Lung (tissue), 11 donors: ENCODE measurements at regions not wholly inside any gene's neighbourhood (a gene's known extent, or its start where the extent isn't known, plus 50 kb on each side); places are given as distances from the start of the nearest gene placed in this dataset.

ENCODE experiments used
- ATAC-seq: fragments of 200-7000 bp; cut with Tn5 transposase; one replicate; pipeline ENCODE4 v1.9.1; 2020; ENCODE audit warnings: moderate number of reproducible peaks; ENCODE audit not compliant: insufficient read depth, low FRiP score
- DNase-seq, 3 donors: peaks; one replicate each; pipeline ENCODE4 v3.0.0-alpha.2; 2013 to 2017
- H3K27ac ChIP-seq, 2 donors: one replicate each; pipeline ENCODE4 v1.5.1; 2013; ENCODE audit warnings: mild to moderate bottlenecking in 2 of 2, moderate library complexity in 2 of 2, control low read depth in 1 of 2, inconsistent platforms in 1 of 2, low read depth in 1 of 2, low read length in 1 of 2
- H3K27me3 ChIP-seq, 3 donors: one replicate each; pipeline ENCODE4 v1.5.1; 2013; ENCODE audit warnings: low read length in 2 of 3; ENCODE audit not compliant: control insufficient read depth in 3 of 3, insufficient read depth in 3 of 3
- H3K36me3 ChIP-seq, 4 donors: one replicate each; pipeline ENCODE4 v1.5.1; 2013; ENCODE audit warnings: low read length in 4 of 4, mild to moderate bottlenecking in 1 of 4, moderate library complexity in 1 of 4; ENCODE audit not compliant: control insufficient read depth in 4 of 4, insufficient read depth in 4 of 4
- H3K4me1 ChIP-seq, 5 donors: one replicate each; pipeline ENCODE4 v1.5.1; 2013; ENCODE audit warnings: low read length in 5 of 5, mild to moderate bottlenecking in 2 of 5, moderate library complexity in 1 of 5; ENCODE audit not compliant: control insufficient read depth in 5 of 5, insufficient read depth in 5 of 5
- H3K4me3 ChIP-seq: one replicate; pipeline ENCODE4 v1.5.1; 2013; ENCODE audit warnings: mild to moderate bottlenecking, control low read depth, moderate library complexity
- H3K9ac ChIP-seq, 2 donors: one replicate each; pipeline ENCODE4 v1.5.1; 2013; ENCODE audit warnings: low read length in 2 of 2, control low read depth in 1 of 2; ENCODE audit not compliant: insufficient read depth in 1 of 2
- H3K9me3 ChIP-seq, 4 donors: one replicate each; pipeline ENCODE4 v1.5.1; 2013; ENCODE audit warnings: low read length in 3 of 4, mild to moderate bottlenecking in 1 of 4, moderate library complexity in 1 of 4; ENCODE audit not compliant: control insufficient read depth in 4 of 4, insufficient read depth in 3 of 4
- WGBS, 2 donors: extraction: QIAGEN DNeasy Blood & Tissue Kit; methylation state at CpG; one replicate each; pipeline ENCODE4 v1.1.7; 2013; 5-methylcytosine and 5-hydroxymethylcytosine counted together
- TF ChIP-seq, protein P1 (sequence below): IDR thresholded peaks from 2 replicates; pipeline ENCODE4 v1.5.1; 2012; ENCODE audit warnings: mild to moderate bottlenecking; ENCODE audit errors: control extremely low read depth, extremely low read depth
- donor health status: control.
- donor health status: control.
- donor health status: Bipolar disorder and iron deficiency.
- donor health status: healthy.
- donor health status: DM: yes; HTN: yes; CAD: no.

DNA sequence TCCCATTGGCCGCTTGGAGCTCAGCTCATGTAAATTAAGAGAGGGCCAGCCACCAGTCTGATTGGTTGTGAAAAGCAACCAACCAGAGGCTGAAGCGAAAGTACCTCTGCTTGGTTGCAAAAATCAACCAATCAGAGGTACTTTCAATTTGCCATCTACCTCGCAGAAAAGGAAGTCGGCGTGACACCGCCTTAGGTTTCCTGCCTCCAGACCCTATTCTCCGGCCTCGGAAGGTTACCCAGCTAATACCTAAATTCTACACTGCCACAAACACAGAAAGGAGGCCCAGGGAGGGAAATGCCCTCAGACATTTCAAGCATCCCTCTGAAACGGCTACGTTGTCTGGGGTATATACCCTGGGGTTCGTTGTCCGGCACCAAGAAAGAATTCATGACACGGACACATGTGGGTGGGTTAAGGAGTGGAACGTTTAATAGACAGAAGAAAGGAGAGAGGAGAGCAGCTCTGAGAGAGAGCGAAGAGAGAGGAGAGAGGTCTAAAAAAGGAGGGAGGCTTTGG, 481.3 kb downstream of the TMEM114 start:
- no peak overlapping the region for H3K4me3 ChIP-seq
- no peaks in the 10 kb centered on the region for H3K36me3 ChIP-seq
- ATAC-seq, result no peak
- no peaks in the 10 kb centered on the region for H3K4me1 ChIP-seq
- no peak for DNase-seq
- peaks cover 0 to 9% (median 0%) of the 10 kb centered on the region in 4 donors for H3K9me3 ChIP-seq
- no peak overlapping the region for H3K27ac ChIP-seq
- H3K27me3 ChIP-seq, result no peaks in the 10 kb centered on the region
- H3K9ac ChIP-seq, result no peak overlapping the region
- TF ChIP-seq, protein P1, sequence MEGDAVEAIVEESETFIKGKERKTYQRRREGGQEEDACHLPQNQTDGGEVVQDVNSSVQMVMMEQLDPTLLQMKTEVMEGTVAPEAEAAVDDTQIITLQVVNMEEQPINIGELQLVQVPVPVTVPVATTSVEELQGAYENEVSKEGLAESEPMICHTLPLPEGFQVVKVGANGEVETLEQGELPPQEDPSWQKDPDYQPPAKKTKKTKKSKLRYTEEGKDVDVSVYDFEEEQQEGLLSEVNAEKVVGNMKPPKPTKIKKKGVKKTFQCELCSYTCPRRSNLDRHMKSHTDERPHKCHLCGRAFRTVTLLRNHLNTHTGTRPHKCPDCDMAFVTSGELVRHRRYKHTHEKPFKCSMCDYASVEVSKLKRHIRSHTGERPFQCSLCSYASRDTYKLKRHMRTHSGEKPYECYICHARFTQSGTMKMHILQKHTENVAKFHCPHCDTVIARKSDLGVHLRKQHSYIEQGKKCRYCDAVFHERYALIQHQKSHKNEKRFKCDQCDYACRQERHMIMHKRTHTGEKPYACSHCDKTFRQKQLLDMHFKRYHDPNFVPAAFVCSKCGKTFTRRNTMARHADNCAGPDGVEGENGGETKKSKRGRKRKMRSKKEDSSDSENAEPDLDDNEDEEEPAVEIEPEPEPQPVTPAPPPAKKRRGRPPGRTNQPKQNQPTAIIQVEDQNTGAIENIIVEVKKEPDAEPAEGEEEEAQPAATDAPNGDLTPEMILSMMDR, result no peak
- 93 to 96% methylated on average over 15 of the region's 15 CpGs for WGBS, 2 donors

DNA sequence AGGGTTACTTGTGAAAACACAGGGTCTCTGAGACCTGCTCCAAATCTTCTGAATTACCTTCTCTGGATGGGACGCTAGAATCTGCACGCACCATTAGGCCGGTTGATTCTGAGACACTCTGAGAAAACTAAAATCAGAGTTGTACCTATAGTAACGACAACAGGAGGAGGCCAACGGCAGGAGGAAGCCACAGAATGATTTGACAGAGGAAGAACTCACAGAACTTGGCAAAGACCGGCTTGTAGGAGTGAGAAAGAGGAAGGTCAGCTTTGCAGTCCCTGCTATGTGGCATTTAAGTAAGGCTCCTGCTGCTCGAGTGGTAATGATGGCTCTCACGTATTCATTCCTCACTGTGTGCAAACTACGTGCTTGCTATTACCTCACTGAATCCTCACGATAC, 483.0 kb downstream of the TMEM114 start:
- no peaks in the 10 kb centered on the region for H3K4me1 ChIP-seq
- 41 to 58% methylated on average over 10 of the region's 10 CpGs for WGBS, 2 donors
- H3K9ac ChIP-seq, result no peak overlapping the region
- TF ChIP-seq, protein P1, result no peak
- no peaks in the 10 kb centered on the region for H3K36me3 ChIP-seq
- peaks cover 0 to 7% (median 0%) of the 10 kb centered on the region in 4 donors for H3K9me3 ChIP-seq
- no peak overlapping the region for H3K27ac ChIP-seq
- H3K4me3 ChIP-seq, result no peak overlapping the region
- ATAC-seq (no peak), DNase-seq (no peak)
- no peaks in the 10 kb centered on the region for H3K27me3 ChIP-seq

DNA sequence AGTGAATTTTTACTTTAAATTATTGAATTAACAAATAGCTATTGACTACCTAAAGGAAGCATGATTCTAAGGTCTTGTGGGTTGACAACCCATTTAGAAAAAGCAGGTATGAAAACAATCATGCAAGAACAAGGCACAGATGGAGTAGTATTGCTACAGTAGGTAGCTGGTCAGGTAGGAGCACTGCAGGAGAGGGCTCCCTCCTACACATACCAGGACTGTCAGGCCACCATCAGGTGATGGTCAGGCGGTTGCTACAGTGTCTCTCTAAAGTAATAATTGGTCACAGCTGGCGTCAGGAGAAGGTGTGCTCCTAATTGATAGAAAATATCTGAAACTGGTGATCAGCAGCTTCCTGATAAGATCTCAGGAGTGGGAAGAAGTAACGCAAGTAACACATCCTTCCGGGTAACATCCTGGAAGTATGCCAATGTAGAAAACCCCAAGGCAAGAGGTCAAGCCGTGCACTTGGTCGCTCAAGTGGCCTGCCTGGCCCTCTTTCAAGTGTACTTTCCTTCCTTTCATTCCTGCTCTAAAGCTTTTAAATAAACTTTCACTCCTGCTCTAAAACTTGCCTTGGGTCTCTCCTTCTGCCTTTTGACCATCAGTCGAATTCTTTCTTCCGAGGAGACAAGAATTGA, 486.5 kb downstream of the TMEM114 start:
- Histone ChIP-seq H3K27ac (peak overlapping the region in 1 of 2 donors; percentile 4), H3K9me3 (peaks cover 0 to 3% (median 0%) of the 10 kb centered on the region in 4 donors), H3K4me3 (no peak overlapping the region), H3K27me3 (no peaks in the 10 kb centered on the region), H3K9ac (no peak overlapping the region), H3K4me1 (no peaks in the 10 kb centered on the region), H3K36me3 (no peaks in the 10 kb centered on the region)
- TF ChIP-seq, protein P1, result no peak
- peak; percentile 47 for ATAC-seq
- peak in 1 of 3 donors; percentile 8 for DNase-seq
- WGBS, 2 donors, result 62 to 74% methylated on average over 8 of the region's 8 CpGs
